GM18868 (cell line): ENCODE measurements at regions not wholly inside any gene's neighbourhood (a gene's known extent, or its start where the extent isn't known, plus 50 kb on each side); places are given as distances from the start of the nearest gene placed in this dataset.
A peak's percentile ranks its signal among the peaks of the same experiment; 100 is the strongest.
"Not testable (repeated sequence)": the region's sequence is repeated elsewhere in the genome, so short reads cannot be mapped to it uniquely, and the experiment has no call there.

Experiments used
- ATAC-seq: cut with Tn5 transposase; IDR thresholded peaks from one replicate; pipeline ENCODE4 v1.9.1; 2021; ENCODE audit warnings: mild to moderate bottlenecking, moderate library complexity; ENCODE audit not compliant: unreplicated experiment

- not testable (repeated sequence) for ATAC-seq
These were observed 128.6 kb downstream of the ACTR3 start for GRCh38 chr2:114018464-114018863.

DNA sequence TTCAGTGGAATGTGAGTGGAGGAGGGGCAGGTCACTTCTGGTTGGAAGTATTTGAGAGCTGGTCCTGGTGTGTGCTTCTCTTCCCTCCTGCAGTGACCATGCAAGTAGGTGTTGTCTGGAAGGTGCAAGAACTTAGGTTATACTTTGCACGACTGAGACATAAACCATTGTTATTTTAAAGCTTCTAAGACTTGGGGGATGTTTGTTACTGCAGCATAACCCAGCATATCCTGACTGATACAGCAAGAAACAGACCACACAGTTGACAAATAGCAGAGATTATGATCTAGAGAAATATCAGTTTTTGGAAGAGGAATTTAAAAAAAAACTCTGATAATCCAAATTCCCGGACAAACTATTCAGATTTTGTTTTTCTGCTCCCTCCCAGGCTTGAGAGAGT, 130.8 kb downstream of the ACTR3 start:
- no peak for ATAC-seq

DNA sequence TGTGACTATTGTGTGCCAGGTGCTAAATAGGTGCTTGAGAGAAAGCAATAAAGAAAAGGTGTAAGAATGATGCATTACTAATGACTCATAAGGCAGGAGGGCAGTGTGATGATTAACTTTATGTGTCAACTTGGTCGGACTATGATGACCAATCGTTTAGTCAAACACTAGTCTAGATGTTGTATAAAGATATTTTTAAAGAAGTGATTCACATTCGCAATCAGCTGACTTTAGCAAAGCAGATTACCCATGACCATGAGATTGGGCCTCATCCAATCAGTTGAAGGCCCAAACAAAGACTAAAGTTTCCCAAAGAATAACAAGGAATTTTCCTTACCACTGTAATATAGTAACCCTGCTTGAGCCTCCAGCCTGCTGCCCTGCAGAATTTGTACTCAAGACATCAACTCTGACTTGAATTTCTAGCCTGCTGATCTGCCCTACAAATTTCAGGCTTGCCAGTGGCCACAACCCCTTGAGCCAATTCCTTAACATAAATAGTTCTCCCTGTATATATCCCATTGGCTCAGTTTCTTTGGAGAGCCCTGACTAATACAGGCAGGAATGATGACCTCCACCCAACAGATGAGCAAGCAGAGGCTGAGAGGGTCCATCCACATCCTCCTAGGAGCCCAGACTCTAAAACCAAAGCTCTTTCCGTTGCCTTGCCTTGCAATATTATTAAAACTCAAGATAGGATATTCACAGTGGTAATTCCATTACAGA, 132.6 kb downstream of the ACTR3 start:
- no peak for ATAC-seq

- no peak for ATAC-seq
These were observed 134.4 kb downstream of the ACTR3 start for GRCh38 chr2:114024326-114024725.

GRCh38 chr2:114025030-114025429, 135.1 kb downstream of the ACTR3 start:
- ATAC-seq: no peak

GRCh38 chr2:114027437-114027836, 137.5 kb downstream of the ACTR3 start:
- ATAC-seq: no peak

DNA sequence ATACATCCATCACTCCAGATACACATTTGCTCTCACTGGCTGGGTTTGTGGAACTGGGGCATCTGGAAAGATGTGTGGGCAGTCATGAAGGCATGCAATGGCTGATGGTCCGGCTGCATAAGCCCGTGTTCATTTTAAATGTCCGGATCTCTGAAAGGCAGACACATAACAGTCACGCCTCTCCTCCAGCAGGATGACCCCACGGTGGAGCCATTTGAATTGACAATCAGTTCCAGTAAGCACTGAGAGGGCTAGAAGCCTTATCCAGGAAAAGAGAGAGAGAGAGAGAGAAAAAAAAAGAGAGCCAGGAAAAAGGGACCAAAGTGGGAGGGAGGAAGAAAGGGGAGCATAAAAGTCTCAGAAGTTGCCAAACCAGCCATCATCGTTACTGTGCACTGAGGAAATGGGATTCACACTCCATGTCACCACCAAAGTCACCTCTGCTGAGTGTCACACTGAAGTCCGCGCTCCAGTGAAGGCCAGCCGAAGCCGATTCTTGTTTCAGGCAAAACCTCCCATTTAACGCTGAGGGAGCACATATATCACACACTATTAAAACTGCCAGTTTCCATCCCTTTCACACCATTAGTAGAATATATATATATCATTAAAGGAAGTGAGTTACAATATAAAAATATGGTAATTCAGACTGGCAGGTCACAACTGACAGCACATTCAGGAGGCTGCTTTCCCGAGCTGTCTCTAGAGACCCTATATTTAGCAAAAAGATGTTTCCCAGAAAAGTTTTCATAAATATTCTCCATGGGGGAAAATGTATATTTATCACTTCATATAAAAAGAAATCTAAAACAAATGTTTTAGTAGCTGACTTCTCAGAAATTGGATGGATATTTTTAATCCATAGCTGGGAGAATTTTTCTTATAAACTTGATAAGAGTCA, 142.0 kb downstream of the ACTR3 start:
- no peak for ATAC-seq

GRCh38 chr2:114032705-114033104, 142.8 kb downstream of the ACTR3 start:
- no peak for ATAC-seq

DNA sequence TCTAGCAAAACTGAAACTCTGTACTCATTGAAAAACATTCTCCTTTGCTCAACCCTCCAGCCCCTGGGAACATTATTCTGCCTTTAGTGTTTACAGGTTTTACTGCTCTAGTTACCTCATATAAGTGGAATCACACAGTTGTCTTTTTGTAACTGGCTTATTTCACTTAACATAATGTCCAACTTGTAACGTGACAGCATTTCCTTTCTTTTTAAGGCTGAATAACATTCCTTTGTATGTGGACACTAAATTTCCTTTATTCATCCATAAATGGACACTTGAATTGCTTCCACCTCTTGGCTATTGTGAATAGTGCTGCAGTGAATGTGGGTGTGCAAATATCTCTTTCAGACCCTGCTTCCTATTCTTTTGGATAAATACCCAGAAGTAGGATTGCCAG, 144.9 kb downstream of the ACTR3 start:
- no peak for ATAC-seq

- ATAC-seq: no peak
These were observed 148.8 kb downstream of the ACTR3 start for GRCh38 chr2:114038710-114039109.

GRCh38 chr2:114039677-114040076, 149.8 kb downstream of the ACTR3 start:
- ATAC-seq: no peak

GRCh38 chr2:114040826-114041225, 150.9 kb downstream of the ACTR3 start:
- ATAC-seq: no peak

GRCh38 chr2:114044985-114045384, 155.1 kb downstream of the ACTR3 start:
- ATAC-seq: no peak

- ATAC-seq: no peak
These were observed 156.5 kb downstream of the ACTR3 start for GRCh38 chr2:114046373-114046772.

DNA sequence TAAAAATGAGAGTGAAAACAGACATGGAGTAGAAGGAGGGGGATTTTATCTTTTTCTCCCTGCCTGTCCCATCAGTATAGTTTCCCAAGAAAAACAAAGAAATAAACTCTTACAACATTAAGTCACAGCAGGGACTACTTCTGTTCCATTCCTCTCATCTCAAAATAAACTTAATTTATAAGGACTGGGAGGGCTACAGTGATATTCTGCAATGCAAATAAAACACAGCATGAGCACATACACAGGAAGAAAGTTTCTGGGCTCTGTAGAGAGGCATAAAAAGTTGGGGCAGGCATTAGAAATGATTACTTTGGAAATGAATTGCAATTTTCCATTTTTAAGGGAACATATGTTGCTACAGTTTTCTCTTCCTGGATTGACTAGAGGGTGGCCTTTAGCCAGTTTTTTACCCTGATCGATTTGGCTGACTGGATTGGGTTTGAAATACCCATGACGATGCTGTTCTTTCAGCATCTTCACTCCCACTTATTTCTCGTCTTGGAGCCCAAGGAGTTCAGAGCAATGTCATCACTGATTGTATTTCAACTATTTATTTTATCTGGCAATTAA, 157.1 kb downstream of the ACTR3 start:
- ATAC-seq: no peak

DNA sequence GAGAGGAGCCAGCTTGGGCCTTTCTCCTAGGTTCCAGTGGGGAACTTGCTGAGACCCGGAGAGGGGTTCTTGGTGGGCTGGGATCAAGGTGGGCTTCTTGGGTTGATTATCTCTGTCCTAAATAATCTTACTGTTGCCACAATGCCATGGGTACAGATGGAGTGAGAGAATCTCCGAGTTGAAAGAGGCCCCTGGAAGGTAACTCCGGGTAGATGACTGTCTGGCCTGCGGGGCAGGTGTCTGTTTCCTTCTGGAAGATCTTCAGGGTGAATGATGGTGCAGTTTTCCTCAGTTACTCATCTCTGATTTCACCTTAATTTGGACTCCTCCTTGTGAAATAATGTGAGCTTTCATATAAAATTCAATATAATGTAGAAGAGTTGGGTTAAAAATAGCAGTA, 159.4 kb downstream of the ACTR3 start:
- no peak for ATAC-seq

DNA sequence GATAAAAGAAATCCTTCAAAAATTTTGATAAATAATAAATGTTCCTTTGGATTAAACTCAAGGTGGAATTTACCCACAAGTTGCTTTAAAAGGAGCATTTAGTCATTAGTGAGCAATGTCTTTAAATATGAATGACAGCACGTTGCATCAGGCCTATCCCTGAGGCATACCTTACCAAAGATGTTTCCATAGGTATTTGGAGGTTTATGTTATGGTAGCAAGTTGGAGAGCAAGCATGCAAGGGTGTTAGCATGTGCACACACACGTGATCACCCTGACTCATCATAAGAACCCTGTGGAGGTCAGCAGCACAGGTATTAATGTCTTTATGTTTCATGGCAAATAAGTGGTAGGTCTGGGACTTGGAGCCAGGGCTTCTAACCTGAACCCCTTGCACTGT, 159.9 kb downstream of the ACTR3 start:
- no peak for ATAC-seq

DNA sequence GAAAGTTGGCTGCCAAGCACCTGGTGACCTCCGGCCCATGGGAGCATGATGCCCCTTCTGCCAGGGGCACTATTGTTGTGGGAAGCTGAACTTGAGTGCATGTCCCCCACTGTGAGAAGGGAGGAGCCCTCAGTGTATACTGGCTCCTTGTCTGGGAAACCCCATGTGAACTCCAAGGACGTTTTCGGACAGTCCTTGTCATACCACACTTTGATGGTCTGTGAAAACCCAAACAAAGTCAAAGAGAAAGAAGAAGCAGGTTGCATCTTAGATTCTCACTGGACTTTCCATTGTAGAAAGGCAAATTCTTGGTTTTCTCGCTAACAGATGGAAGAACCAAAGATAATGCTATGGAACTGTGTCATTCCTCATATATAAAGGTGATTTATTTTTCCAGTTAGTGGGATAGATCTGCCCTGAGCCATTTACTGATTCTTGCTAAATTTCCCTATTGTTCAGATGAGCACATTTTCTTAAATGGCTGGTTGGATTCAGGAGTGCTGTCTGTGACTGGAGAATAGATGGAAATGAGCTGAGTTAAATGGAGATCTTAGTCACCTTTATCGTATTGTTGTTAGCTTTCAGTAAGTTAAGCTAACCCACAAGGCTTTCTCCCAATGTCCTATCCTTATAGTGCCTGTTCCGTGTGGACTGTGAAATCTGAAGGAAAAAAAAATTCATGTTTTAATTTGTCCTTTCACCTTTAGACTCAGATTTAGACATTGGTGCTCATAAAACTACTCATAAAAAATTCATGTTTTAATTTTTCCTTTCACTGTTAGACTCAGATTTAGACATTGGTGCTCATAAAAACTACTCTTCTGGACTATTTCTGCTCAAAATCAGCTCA, 166.6 kb downstream of the ACTR3 start:
- ATAC-seq: peak; percentile 89

DNA sequence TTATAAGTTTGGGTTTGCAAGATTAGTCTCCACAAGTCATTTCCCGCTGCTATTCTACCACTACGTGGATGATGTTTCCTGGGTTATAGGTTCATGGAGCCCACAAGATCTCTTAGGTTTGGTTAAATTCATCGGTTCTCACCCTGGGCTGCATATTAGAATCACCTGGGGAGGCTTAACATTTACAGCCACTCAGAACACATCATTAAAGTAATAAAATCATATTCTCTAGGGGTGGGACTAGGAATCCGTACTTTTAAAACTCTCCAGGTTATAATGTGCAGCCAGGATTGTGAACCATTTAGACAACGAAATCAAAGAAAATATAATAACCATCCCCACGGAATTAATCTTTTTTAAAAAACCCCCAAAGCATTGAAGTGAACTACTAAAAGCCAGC, 167.7 kb downstream of the ACTR3 start:
- no peak for ATAC-seq

GRCh38 chr2:114061566-114062098, 171.7 kb downstream of the ACTR3 start:
- no peak for ATAC-seq

DNA sequence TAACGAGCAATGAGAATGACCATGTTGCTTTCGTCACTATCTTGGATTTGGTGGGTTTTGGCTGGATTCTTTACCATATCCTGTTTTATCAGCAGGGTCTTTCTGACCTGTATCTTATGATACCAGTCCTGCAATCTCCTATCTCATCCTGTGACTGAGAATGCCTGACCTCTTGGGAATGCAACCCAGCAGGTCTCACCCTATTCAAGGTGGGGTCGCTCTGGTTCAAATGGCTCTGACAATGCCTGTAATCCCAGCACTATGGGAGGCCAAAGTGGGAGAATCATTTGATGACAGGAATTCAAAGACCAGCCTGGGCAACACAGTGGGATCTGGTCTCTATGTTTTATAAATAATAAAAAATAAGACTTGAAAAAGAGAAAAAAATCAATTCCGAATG, 173.5 kb downstream of the ACTR3 start:
- ATAC-seq: no peak
